KMS-11 (cell line): ENCODE measurements at regions not wholly inside any gene's neighbourhood (a gene's known extent, or its start where the extent isn't known, plus 50 kb on each side); places are given as distances from the start of the nearest gene placed in this dataset.
"Not testable (repeated sequence)": the region's sequence is repeated elsewhere in the genome, so short reads cannot be mapped to it uniquely, and the experiment has no call there.

Experiments
- H2AFZ ChIP-seq: fragments of 200-600 bp; sonication (generic); 2 replicates; pipeline ENCODE4 v1.6.1; 2016; ENCODE audit warnings: antibody characterized with exemption, mixed run types, low read depth
- H3K27ac ChIP-seq: fragments of 200-600 bp; sonication (generic); 2 replicates; pipeline ENCODE4 v1.6.1; 2016; ENCODE audit warnings: mild to moderate bottlenecking, mixed run types
- H3K27me3 ChIP-seq: fragments of 200-600 bp; sonication (generic); 2 replicates; pipeline ENCODE4 v1.6.1; 2017; ENCODE audit warnings: mild to moderate bottlenecking, low read depth, mixed run types, moderate library complexity; ENCODE audit not compliant: insufficient read depth
- H3K36me3 ChIP-seq: fragments of 200-600 bp; sonication (generic); 2 replicates; pipeline ENCODE4 v1.6.1; 2017; ENCODE audit warnings: mild to moderate bottlenecking, mixed run types; ENCODE audit not compliant: insufficient read depth
- H3K4me1 ChIP-seq: fragments of 200-600 bp; sonication (generic); 2 replicates; pipeline ENCODE4 v1.6.1; 2016; ENCODE audit warnings: mild to moderate bottlenecking, low read depth, mixed run types; ENCODE audit not compliant: poor library complexity, severe bottlenecking
- H3K4me2 ChIP-seq: fragments of 200-600 bp; sonication (generic); 2 replicates; pipeline ENCODE4 v1.7.0; 2016; ENCODE audit warnings: mild to moderate bottlenecking, mixed run types
- H3K4me3 ChIP-seq: fragments of 200-600 bp; sonication (generic); IDR thresholded peaks from 2 replicates; pipeline ENCODE4 v1.6.1; 2017; ENCODE audit warnings: low read depth, low read length, mixed read lengths; ENCODE audit not compliant: insufficient read depth
- H3K79me2 ChIP-seq: fragments of 200-600 bp; sonication (generic); 2 replicates; pipeline ENCODE4 v1.6.1; 2016; ENCODE audit warnings: low read depth, mixed run types; ENCODE audit not compliant: insufficient read depth
- H3K9ac ChIP-seq: fragments of 200-600 bp; sonication (generic); 2 replicates; pipeline ENCODE4 v1.6.1; 2016; ENCODE audit warnings: mild to moderate bottlenecking, mixed run types
- H4K20me1 ChIP-seq: fragments of 200-600 bp; sonication (generic); 2 replicates; pipeline ENCODE4 v1.6.1; 2016; ENCODE audit warnings: mild to moderate bottlenecking, mixed run types; ENCODE audit not compliant: insufficient read depth
- CTCF ChIP-seq: fragments of 200-600 bp; sonication (generic); conservative IDR thresholded peaks from 2 replicates; pipeline ENCODE4 v1.6.1; 2017; ENCODE audit warnings: low read depth, mild to moderate bottlenecking, antibody characterized with exemption, low read length, moderate library complexity, mixed read lengths

- Histone ChIP-seq H3K79me2 (no peaks in the 10 kb centered on the region), H3K4me2 (no peak overlapping the region), H3K27ac (no peak overlapping the region), H2AFZ (no peak overlapping the region), H3K36me3 (no peaks in the 10 kb centered on the region), H3K4me3 (no peak overlapping the region), H4K20me1 (no peaks in the 10 kb centered on the region), H3K4me1 (no peaks in the 10 kb centered on the region), H3K9ac (no peak overlapping the region), H3K27me3 (no peaks in the 10 kb centered on the region)
- no peak for TF ChIP-seq CTCF
These were observed 1042.0 kb downstream of the DNAJB9 start for GRCh38 chr7:109611656-109612055.

- Histone ChIP-seq H3K4me2 (no peak overlapping the region), H2AFZ (no peak overlapping the region), H3K4me1 (no peaks in the 10 kb centered on the region), H3K79me2 (no peaks in the 10 kb centered on the region), H3K4me3 (no peak overlapping the region), H4K20me1 (no peaks in the 10 kb centered on the region), H3K36me3 (no peaks in the 10 kb centered on the region), H3K27me3 (no peaks in the 10 kb centered on the region), H3K9ac (no peak overlapping the region), H3K27ac (no peak overlapping the region)
- TF ChIP-seq CTCF = no peak
These were observed 1046.9 kb downstream of the DNAJB9 start for GRCh38 chr7:109616551-109617069.

GRCh38 chr7:109622320-109622719 is 1052.6 kb downstream of the DNAJB9 start:
- Histone ChIP-seq H3K79me2 (no peaks in the 10 kb centered on the region), H3K27me3 (no peaks in the 10 kb centered on the region), H3K27ac (no peak overlapping the region), H3K4me3 (no peak overlapping the region), H3K4me2 (no peak overlapping the region), H3K4me1 (no peaks in the 10 kb centered on the region), H2AFZ (no peak overlapping the region), H3K36me3 (no peaks in the 10 kb centered on the region), H4K20me1 (no peaks in the 10 kb centered on the region), H3K9ac (no peak overlapping the region)
- TF ChIP-seq CTCF = no peak

GRCh38 chr7:109632890-109633289 is 1063.2 kb downstream of the DNAJB9 start:
- H3K4me2 ChIP-seq, H3K9ac ChIP-seq, H3K27me3 ChIP-seq, H3K4me3 ChIP-seq, H3K36me3 ChIP-seq, H4K20me1 ChIP-seq, H3K4me1 ChIP-seq, H3K27ac ChIP-seq, H3K79me2 ChIP-seq, H2AFZ ChIP-seq: not testable (repeated sequence)

- TF ChIP-seq CTCF = no peak
- Histone ChIP-seq H3K79me2 (no peaks in the 10 kb centered on the region), H3K9ac (no peak overlapping the region), H3K27me3 (no peaks in the 10 kb centered on the region), H3K4me2 (no peak overlapping the region), H3K4me1 (no peaks in the 10 kb centered on the region), H3K36me3 (no peaks in the 10 kb centered on the region), H4K20me1 (no peaks in the 10 kb centered on the region), H2AFZ (no peak overlapping the region), H3K27ac (no peak overlapping the region), H3K4me3 (no peak overlapping the region)
These were observed 1065.7 kb downstream of the DNAJB9 start for GRCh38 chr7:109635374-109635773.
